ENCODE measurements at regions not wholly inside any gene's neighbourhood (a gene's known extent, or its start where the extent isn't known, plus 50 kb on each side); places are given as distances from the start of the nearest gene placed in this dataset.
"Not testable (repeated sequence)": the region's sequence is repeated elsewhere in the genome, so short reads cannot be mapped to it uniquely, and the experiment has no call there.

DNA sequence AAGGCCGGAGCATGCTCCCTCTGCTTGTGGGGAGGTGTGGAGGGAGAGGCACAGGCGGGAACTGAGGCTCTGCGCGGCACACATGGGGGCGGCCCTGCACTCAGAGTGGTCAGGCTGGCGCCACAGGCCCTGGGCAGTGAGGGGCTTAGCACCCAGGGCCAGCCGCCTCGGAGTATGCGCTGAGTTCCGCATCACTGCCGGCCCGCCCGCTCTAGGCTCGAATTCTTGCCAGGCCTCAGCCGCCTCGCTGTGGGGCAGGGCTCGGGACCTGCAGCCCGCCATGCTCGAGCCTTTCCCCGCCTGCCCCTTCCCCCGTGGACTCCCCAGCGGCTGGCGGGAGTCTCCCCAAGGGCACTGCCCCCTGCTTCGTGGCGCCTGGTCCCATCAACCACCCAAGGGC, 905.9 kb downstream of the SPATA31A6 start:
- H3K27me3 Mint-ChIP-seq (ENCODE audit: low read depth in 3 of 3); H4K20me1 ChIP-seq (ENCODE audit: insufficient read depth, low read length); H2AFZ ChIP-seq (ENCODE audit: insufficient read depth, low read depth, low read length, poor library complexity, severe bottlenecking); H3K4me3 ChIP-seq (replicated peaks in 1 of 3; ENCODE audit: low read depth in 2 of 3, low read length in 3 of 3); H3K27ac Mint-ChIP-seq; H3K36me3 Mint-ChIP-seq; H3K9me3 Mint-ChIP-seq; H3K79me2 ChIP-seq (ENCODE audit: insufficient read depth, low read length); H3K9ac ChIP-seq (ENCODE audit: insufficient read depth, low read length, poor library complexity, severe bottlenecking); H3K4me1 ChIP-seq (ENCODE audit: control insufficient read depth in 1 of 2, insufficient read depth in 2 of 2, low read length in 2 of 2); intact Hi-C loops (cut with micrococcal nuclease); H3K4me2 ChIP-seq (replicated peaks; ENCODE audit: extremely low read depth, low read length, poor library complexity, severe bottlenecking); H3K27me3 ChIP-seq (ENCODE audit: control insufficient read depth in 2 of 2, insufficient read depth in 2 of 2, low read length in 2 of 2); H3K4me3 Mint-ChIP-seq; H3K4me1 Mint-ChIP-seq; H3K36me3 ChIP-seq (replicated peaks in 1 of 2; ENCODE audit: control insufficient read depth in 1 of 2, insufficient read depth in 2 of 2, low read length in 2 of 2); H3K27ac ChIP-seq (ENCODE audit: low read depth in 1 of 2, low read length in 2 of 2): not testable (repeated sequence)
- peaks cover 0 to 11% of the 10 kb centered on the region in 2 donors for H3K9me3 ChIP-seq (replicated peaks in 1 of 2; ENCODE audit: control insufficient read depth in 1 of 2, insufficient read depth in 1 of 2, low read length in 2 of 2)
- 98% methylated on average over 19 of the region's 25 CpGs for WGBS (ENCODE audit: insufficient coverage)
- peak in 1 of 3 donors; percentile 1 for DNase-seq

DNA sequence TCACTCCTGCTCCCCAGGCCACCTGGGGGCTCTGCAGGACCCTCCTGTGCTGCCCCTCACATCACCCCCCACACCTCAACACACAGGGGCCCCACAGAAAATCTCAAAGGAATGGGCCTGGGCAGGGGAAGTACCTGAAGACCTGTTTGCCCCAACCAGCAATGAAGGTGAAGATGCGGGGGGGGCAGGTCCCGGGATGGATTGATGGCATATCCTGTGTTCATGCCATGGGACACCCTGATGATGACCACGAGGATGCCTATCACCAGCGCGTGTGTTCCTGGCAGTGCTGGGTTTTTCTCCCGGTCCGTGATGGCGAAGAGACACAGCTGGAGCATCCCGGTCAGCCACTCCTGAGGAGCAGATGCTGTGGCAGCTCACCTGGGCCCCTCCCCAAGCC, 926.9 kb downstream of the SPATA31A6 start:
- not testable (repeated sequence) for DNase-seq; H3K4me1 ChIP-seq (ENCODE audit: control insufficient read depth in 1 of 2, insufficient read depth in 2 of 2, low read length in 2 of 2)

DNA sequence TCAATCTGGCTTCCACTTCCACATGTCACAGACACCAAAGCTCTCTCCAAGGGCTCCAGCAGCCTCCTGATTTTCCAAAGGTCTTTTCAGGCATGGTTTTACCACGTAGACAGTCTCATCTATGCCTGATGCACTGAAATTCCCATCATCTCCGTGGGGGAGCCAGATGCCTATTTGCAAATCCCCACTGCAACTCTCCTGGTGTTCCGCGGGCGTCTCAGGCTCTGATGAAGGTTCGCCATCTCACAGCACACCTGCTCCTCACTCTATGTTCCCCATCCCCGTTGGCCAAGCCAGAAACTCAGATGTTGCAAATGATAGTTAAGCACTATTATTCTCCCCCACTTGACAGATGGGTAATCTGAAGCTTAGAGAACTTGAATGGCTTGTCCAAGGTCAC, 929.4 kb downstream of the SPATA31A6 start:
- H3K4me3 ChIP-seq (replicated peaks in 1 of 3; ENCODE audit: low read depth in 2 of 3, low read length in 3 of 3); H3K27ac ChIP-seq (ENCODE audit: low read depth in 1 of 2, low read length in 2 of 2); H3K27me3 ChIP-seq (ENCODE audit: control insufficient read depth in 2 of 2, insufficient read depth in 2 of 2, low read length in 2 of 2); H2AFZ ChIP-seq (ENCODE audit: insufficient read depth, low read depth, low read length, poor library complexity, severe bottlenecking); H4K20me1 ChIP-seq (ENCODE audit: insufficient read depth, low read length); H3K36me3 Mint-ChIP-seq; H3K36me3 ChIP-seq (replicated peaks in 1 of 2; ENCODE audit: control insufficient read depth in 1 of 2, insufficient read depth in 2 of 2, low read length in 2 of 2); H3K4me3 Mint-ChIP-seq; H3K79me2 ChIP-seq (ENCODE audit: insufficient read depth, low read length); H3K9ac ChIP-seq (ENCODE audit: insufficient read depth, low read length, poor library complexity, severe bottlenecking); intact Hi-C loops (cut with micrococcal nuclease); H3K4me2 ChIP-seq (replicated peaks; ENCODE audit: extremely low read depth, low read length, poor library complexity, severe bottlenecking); H3K9me3 ChIP-seq (replicated peaks in 1 of 2; ENCODE audit: control insufficient read depth in 1 of 2, insufficient read depth in 1 of 2, low read length in 2 of 2); DNase-seq; H3K4me1 ChIP-seq (ENCODE audit: control insufficient read depth in 1 of 2, insufficient read depth in 2 of 2, low read length in 2 of 2); H3K4me1 Mint-ChIP-seq; H3K27ac Mint-ChIP-seq; H3K27me3 Mint-ChIP-seq (ENCODE audit: low read depth in 3 of 3): not testable (repeated sequence)
- 25% methylated on average over 1 of the region's 7 CpGs for WGBS (ENCODE audit: insufficient coverage)
- H3K9me3 Mint-ChIP-seq = peaks cover 0 to 17% (median 6%) of the 10 kb centered on the region in 7 donors

More for the DNA sequence above, 926.9 kb downstream of the SPATA31A6 start:
- H3K9me3 Mint-ChIP-seq = peaks cover 0 to 22% (median 5%) of the 10 kb centered on the region in 7 donors
- H3K4me1 Mint-ChIP-seq; H3K27ac Mint-ChIP-seq; H3K27me3 Mint-ChIP-seq (ENCODE audit: low read depth in 3 of 3); H3K4me2 ChIP-seq (replicated peaks; ENCODE audit: extremely low read depth, low read length, poor library complexity, severe bottlenecking); H3K79me2 ChIP-seq (ENCODE audit: insufficient read depth, low read length); H2AFZ ChIP-seq (ENCODE audit: insufficient read depth, low read depth, low read length, poor library complexity, severe bottlenecking); H3K4me3 Mint-ChIP-seq; intact Hi-C loops (cut with micrococcal nuclease); H3K27ac ChIP-seq (ENCODE audit: low read depth in 1 of 2, low read length in 2 of 2); H3K9me3 ChIP-seq (replicated peaks in 1 of 2; ENCODE audit: control insufficient read depth in 1 of 2, insufficient read depth in 1 of 2, low read length in 2 of 2); H3K36me3 Mint-ChIP-seq; H3K27me3 ChIP-seq (ENCODE audit: control insufficient read depth in 2 of 2, insufficient read depth in 2 of 2, low read length in 2 of 2); H3K36me3 ChIP-seq (replicated peaks in 1 of 2; ENCODE audit: control insufficient read depth in 1 of 2, insufficient read depth in 2 of 2, low read length in 2 of 2); H3K4me3 ChIP-seq (replicated peaks in 1 of 3; ENCODE audit: low read depth in 2 of 3, low read length in 3 of 3); H3K9ac ChIP-seq (ENCODE audit: insufficient read depth, low read length, poor library complexity, severe bottlenecking); H4K20me1 ChIP-seq (ENCODE audit: insufficient read depth, low read length): not testable (repeated sequence)
- 97% methylated on average over 8 of the region's 9 CpGs for WGBS (ENCODE audit: insufficient coverage)

DNA sequence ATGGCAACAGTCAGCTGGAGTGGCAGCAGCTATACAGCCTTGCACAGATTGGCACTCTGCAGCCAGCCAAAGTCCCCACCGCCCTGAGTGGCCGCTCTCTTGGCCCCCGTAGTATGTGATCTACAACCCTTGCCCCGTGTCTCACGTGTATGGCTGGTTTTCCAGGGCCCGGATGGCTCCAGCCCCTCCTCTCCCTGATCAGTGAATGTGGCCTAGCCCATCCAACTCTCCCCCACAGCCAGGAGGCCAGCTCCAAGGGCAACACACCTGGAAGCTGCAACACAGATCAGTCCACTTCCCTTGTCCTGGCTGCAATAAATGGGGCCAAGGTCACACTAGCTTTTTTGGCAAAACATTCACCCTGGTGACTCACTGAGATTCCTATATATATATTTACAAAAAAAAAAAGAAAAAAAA, 932.4 kb downstream of the SPATA31A6 start:
- H3K4me2 ChIP-seq (replicated peaks; ENCODE audit: extremely low read depth, low read length, poor library complexity, severe bottlenecking); H3K9ac ChIP-seq (ENCODE audit: insufficient read depth, low read length, poor library complexity, severe bottlenecking); H4K20me1 ChIP-seq (ENCODE audit: insufficient read depth, low read length); H3K27ac Mint-ChIP-seq; H3K9me3 ChIP-seq (replicated peaks in 1 of 2; ENCODE audit: control insufficient read depth in 1 of 2, insufficient read depth in 1 of 2, low read length in 2 of 2); H3K79me2 ChIP-seq (ENCODE audit: insufficient read depth, low read length); DNase-seq; H3K27me3 Mint-ChIP-seq (ENCODE audit: low read depth in 3 of 3); H3K4me1 ChIP-seq (ENCODE audit: control insufficient read depth in 1 of 2, insufficient read depth in 2 of 2, low read length in 2 of 2); H3K36me3 Mint-ChIP-seq; H3K27me3 ChIP-seq (ENCODE audit: control insufficient read depth in 2 of 2, insufficient read depth in 2 of 2, low read length in 2 of 2); H3K4me3 Mint-ChIP-seq; intact Hi-C loops (cut with micrococcal nuclease); H3K4me1 Mint-ChIP-seq; H2AFZ ChIP-seq (ENCODE audit: insufficient read depth, low read depth, low read length, poor library complexity, severe bottlenecking); H3K4me3 ChIP-seq (replicated peaks in 1 of 3; ENCODE audit: low read depth in 2 of 3, low read length in 3 of 3); H3K27ac ChIP-seq (ENCODE audit: low read depth in 1 of 2, low read length in 2 of 2); H3K36me3 ChIP-seq (replicated peaks in 1 of 2; ENCODE audit: control insufficient read depth in 1 of 2, insufficient read depth in 2 of 2, low read length in 2 of 2): not testable (repeated sequence)
- H3K9me3 Mint-ChIP-seq = peaks cover 2 to 18% (median 11%) of the 10 kb centered on the region in 7 donors
- WGBS (ENCODE audit: insufficient coverage) = 78% methylated on average over 4 of the region's 6 CpGs

All from CD14-positive monocyte (primary cell).